Inferior parietal cortex (tissue), 1 donor: ENCODE measurements at regions not wholly inside any gene's neighbourhood (a gene's known extent, or its start where the extent isn't known, plus 50 kb on each side); places are given as distances from the start of the nearest gene placed in this dataset.
"Not testable (repeated sequence)": the region's sequence is repeated elsewhere in the genome, so short reads cannot be mapped to it uniquely, and the experiment has no call there.

Source experiments
- DNase-seq: peaks from one replicate; pipeline ENCODE4 v3.0.0-alpha.2; 2016; ENCODE audit errors: extremely low spot score

- DNase-seq: no peak
Observed at GRCh38 chr3:74135808-74136207, 478.7 kb downstream of the CNTN3 start.

- no peak for DNase-seq
Observed at GRCh38 chr3:74134831-74135230, 479.6 kb downstream of the CNTN3 start.

DNA sequence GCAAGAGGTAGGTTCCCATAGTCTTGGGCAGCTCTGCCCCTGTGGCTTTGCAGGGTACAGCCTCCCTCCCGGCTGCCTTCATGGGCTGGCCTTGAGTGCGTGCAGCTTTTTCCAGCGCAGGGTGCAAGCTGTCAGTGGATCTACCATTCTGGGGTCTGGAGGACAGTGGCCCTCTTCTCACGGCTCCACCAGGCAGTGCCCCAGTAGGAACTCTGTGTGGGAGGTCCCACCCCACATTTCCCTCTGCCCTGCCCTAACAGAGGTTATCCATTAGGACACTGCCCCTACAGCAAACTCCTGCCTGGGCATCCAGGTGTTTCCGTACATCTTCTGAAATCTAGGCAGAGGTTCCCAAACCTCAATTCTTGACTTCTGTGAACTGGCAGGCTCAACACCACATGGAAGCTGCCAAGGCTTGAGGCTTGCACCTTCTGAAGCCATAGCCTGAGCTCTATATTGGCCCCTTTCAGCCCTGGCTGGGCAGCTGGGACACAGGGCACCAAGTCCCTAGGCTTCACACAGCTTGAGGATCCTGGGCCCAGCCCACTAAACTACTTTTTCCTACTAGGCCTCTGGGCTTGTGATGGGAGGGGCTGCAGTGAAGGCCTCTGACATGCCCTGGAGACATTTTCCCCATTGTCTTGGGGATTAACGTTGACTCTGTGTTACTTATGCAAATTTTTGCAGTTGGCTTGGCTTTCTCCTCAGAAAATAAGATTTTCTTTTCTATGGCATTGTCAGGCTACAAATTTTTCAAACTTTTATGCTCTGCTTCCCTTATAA, 482.7 kb downstream of the CNTN3 start:
- not testable (repeated sequence) for DNase-seq

DNA sequence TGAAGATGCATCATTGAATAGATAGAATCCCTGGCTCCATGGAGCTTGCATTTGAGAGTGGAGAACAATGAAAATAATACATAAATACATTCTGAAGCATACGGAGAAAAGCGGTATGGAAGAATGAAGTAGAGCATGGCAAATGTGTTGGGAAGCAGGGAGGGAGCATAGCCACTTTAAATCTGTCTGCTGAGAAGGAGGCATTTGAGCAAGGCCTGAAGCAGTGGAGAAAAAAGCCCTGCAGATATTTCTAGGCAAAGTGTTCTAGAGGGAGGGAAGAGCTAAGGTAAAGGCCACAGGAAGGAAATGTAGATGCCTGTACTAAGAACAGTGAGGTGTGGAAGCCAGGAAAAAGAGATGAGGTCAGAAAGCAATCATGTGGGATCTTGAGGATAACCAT, 484.8 kb downstream of the CNTN3 start:
- DNase-seq: no peak

DNA sequence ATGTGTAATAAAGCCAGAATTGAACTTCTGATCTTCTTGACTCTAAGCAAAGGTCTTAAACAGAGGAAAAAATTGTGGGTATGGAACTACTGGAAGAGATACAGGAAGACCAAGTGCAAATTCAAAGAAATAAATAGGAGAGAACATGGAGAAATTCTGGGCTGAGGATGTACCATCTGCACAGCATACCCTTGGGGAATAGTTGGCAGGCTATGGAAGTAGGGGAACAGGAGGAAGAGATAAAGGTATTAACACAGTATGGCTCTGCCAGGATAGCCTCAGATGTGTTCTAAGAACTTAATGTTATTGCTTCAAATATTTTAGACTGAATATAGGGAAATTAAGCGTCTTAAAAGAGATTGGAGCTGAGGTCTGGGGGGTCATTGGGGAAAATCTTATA, 485.4 kb downstream of the CNTN3 start:
- no peak for DNase-seq

DNA sequence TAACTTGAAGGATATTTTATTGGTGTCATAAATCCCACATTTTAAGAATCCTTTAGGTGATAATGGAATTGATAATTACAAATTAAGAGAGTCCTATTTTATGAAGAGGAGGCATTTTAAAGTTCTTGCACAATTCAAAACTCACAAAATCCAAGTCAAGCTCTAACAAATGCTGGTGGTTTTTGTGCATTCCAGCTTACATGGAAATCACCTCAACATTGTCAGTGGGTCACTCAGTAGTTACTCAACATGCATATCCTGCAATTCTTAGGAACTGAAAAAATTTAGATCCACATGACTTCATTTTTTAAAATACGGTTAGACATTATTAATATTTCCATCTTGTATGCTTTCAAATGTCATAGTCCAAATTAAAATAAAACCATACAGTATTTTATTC, 487.2 kb downstream of the CNTN3 start:
- no peak for DNase-seq

DNA sequence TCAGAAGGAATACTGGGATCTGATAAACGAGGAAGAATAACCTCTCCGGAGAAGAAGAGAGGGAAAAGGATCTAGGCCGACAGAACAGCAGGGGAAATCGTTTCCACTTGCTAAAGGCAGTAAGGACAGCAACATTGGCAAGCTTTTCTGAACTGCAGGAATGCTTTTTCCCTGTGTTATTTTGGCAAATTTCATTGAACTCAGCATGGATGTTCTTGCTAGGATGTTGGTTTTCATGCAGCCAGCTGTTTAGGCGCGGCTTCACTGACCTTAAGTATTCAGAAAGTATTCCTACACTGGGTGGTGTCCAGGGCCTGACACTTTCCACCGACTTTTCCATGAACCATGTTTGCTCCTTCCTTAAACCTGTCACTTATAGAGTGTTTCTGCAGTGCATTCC, 489.7 kb downstream of the CNTN3 start:
- DNase-seq: no peak

GRCh38 chr3:74122281-74122680, 492.2 kb downstream of the CNTN3 start:
- no peak for DNase-seq

- DNase-seq: no peak
Observed at GRCh38 chr3:74121761-74122160, 492.7 kb downstream of the CNTN3 start.

DNA sequence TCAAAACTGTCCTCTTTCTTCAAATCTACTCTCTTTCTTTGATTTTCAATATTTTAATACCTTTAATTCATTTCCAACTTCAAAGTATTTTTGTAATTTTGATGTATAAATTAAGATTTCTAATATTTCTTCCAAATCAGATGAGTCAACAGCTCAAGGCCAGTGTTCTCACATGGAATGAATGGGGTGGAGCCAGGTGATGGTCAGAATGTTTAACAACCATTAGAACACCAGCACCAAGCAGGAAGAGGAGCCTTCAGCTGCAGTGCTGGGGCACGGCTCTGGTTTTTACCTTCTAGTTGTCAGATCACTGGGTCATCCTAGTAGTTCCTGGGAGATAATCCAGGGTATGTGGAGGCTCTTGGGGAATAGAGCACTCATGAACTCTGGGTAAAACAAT, 494.5 kb upstream of the PDZRN3 start:
- no peak for DNase-seq

- no peak for DNase-seq
Observed at GRCh38 chr3:74115906-74116305, 491.2 kb upstream of the PDZRN3 start.

- DNase-seq: no peak
Observed at GRCh38 chr3:74107451-74107850, 482.7 kb upstream of the PDZRN3 start.

- no peak for DNase-seq
Observed at GRCh38 chr3:74106925-74107324, 482.2 kb upstream of the PDZRN3 start.

DNA sequence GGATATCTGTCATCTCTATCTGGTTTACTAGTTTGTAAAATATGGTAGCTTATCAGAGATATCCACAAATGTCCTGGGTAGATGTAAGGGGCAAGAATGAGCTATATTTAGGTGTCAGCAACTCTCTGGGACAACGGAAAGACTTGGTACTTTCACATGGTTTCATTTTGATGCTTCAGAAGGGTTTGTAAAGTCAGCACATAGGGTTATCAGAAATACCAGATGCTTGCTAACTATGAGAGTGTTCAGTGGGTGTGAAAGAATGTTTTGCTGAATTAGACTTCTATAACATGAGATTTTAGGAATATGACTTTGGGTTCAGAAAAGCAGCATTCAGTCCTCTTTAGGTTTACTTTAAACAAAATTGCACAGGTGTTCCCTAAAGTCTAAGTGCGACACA, 466.5 kb upstream of the PDZRN3 start:
- no peak for DNase-seq

GRCh38 chr3:74089814-74090213, 465.1 kb upstream of the PDZRN3 start:
- DNase-seq: no peak

DNA sequence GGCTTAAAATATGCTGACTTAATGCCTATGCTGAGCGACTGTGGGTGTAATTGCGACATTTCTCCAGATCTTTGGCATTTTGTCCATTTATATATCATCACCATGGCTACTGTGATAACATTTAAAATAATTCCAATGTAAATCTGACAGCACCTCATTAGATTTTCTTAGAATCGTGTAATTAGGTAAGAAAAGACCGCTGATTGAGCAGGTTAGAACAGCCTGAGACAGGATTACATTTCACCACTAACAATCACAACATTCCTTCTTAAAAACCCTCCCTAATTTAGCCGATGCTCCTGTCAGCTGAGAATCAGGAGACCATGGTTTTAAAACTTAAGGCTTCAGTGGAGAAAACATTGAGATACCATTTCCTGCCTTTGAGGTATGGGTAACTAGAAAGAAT, 455.3 kb upstream of the PDZRN3 start:
- DNase-seq: peak; percentile 27

GRCh38 chr3:74075241-74075640, 450.5 kb upstream of the PDZRN3 start:
- DNase-seq: no peak

DNA sequence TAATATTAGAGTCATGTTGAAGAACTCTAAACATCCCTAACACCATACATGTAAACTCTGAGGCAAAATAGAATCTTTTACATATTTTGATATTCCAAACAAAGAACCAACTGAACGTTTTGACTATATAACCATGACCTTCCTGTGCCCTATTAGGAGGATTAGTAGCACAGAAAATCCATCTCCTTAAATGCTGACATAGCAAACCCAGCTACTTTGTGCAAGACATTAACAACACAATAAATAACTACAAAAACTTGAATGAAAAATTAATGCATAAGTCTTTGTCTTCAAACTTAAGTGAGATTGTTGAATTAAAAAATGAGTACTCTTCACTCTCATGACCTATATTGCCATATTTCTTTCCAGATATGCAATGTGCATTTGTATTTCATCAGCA, 450.0 kb upstream of the PDZRN3 start:
- no peak for DNase-seq

DNA sequence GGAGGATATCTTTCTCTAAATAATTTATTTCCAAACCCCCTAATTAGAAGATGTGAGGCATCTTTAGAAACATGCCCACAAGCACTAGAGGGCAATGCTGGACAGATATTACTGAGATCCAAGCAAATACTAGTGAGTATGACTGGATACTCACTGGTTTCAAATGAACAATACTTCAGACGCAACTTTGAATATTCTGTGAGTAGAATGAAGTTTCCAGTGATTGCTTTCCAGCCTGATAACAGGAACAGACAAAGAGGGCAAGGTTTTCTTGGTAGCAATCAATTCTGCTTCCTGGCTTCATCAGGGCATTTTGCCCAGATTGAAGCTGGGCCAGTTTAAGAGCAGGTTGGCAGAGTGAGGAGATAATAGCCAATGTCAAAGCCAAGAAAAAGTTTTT, 442.6 kb upstream of the PDZRN3 start:
- no peak for DNase-seq

DNA sequence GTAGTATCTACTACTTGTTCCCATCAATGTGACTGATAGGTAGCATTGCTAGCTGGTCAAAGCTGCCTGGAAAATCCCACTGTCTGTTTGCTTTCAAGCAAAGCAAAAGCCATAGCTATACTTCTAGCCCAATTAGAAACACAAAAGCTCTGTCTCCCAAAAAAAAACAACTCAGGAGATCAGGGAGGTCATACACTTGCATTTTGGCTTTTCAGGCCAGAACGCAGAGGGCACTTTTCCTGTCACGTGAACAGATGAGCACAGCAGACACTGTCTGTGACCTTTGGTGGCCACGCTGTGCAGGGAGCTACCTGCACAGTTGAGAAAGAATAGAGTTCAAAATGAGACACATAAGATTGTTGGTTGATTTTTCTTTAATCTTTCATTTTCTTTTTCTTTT, 441.7 kb upstream of the PDZRN3 start:
- DNase-seq: no peak

GRCh38 chr3:74059923-74060600, 435.3 kb upstream of the PDZRN3 start:
- no peak for DNase-seq

DNA sequence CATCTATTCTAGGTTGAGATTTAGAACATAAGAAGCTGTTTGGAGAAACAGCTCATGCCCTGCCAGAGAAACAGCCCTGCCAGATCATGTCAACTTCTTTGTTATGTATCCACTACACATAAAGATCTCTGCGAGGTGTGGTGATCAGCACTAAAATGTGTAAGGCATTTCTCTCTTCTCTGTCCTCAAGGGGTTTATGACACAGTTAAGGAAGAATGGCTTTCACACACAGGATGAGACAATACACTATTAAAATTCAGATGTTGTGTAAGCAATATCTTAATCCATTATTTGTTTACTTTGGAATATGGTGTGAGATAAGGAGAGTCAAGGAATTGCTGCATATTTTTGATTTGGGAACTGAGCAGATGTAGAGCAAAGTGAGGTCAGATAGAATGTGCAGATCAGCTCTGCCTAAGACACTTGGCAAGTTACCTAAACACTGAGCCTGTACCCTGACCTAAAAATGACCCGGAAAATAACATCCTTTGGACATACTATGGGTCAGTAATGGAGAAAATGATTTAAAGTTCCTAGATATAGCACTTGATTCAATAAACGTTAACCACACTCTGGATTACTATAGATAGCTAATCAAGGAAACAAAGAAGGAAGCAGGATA, 434.7 kb upstream of the PDZRN3 start:
- DNase-seq: no peak

DNA sequence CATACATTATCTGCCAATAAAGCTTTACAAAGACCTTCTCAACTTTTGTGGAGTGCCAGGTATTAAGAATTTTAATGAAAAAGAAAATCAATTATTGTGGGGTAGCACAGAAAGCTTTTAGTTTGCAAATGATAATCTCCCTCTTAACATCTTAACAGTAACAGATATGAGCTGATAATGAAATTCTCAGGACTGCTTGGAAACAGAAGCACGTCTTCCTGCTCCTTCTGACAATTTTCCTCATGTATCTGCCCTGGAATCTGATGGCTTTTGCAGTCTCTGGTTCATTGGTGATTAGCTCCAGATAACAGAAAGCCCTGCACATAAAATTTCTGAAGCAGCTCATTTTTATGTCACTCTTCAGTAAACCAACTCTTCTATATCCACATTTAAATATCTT, 432.4 kb upstream of the PDZRN3 start:
- no peak for DNase-seq
